ENCODE measurements at regions not wholly inside any gene's neighbourhood (a gene's known extent, or its start where the extent isn't known, plus 50 kb on each side); places are given as distances from the start of the nearest gene placed in this dataset.

DNA sequence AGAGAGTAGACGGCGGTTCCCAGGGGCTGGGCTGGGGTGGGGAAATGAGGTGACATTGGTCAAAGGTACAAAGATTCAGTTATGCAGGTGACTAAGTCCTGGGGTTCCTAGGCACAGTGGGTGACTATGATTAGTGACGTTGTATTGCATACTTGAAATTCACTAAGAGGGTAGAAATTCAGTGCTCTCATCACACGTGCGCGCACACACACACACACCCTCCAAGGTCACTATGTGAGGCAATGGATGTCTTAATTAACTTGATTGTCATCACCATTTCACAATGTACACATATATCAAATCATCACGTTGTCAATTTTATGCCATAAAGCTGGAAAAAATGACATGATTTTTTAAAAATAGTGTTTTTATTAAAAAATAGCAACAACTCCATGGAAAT lies 92.9 kb upstream of the ALKAL2 start:
- no peaks in the 10 kb centered on the region for H3K36me3 Mint-ChIP-seq (ENCODE audit: low read depth)
- Histone ChIP-seq H3K27ac (ENCODE audit: low read depth in 1 of 2, low read length in 2 of 2) (no peak overlapping the region), H3K4me3 (ENCODE audit: low read length) (no peak overlapping the region), H3K4me1 (ENCODE audit: insufficient read depth, low read length) (no peaks in the 10 kb centered on the region), H3K9me3 (ENCODE audit: control insufficient read depth in 1 of 2, insufficient read depth in 1 of 2, low read length in 2 of 2) (peaks cover 0 to 5% of the 10 kb centered on the region in 2 experiments), H3K27me3 (ENCODE audit: control insufficient read depth in 1 of 2, insufficient read depth in 2 of 2, low read length in 2 of 2) (peaks cover 0 to 5% of the 10 kb centered on the region in 2 experiments), H3K36me3 (ENCODE audit: insufficient read depth, low read length) (no peaks in the 10 kb centered on the region)
- H3K9me3 Mint-ChIP-seq = peaks cover 5% of the 10 kb centered on the region
- intact Hi-C loops (cut with DNase I, micrococcal nuclease) = no loop called here
- TF ChIP-seq, protein P1, sequence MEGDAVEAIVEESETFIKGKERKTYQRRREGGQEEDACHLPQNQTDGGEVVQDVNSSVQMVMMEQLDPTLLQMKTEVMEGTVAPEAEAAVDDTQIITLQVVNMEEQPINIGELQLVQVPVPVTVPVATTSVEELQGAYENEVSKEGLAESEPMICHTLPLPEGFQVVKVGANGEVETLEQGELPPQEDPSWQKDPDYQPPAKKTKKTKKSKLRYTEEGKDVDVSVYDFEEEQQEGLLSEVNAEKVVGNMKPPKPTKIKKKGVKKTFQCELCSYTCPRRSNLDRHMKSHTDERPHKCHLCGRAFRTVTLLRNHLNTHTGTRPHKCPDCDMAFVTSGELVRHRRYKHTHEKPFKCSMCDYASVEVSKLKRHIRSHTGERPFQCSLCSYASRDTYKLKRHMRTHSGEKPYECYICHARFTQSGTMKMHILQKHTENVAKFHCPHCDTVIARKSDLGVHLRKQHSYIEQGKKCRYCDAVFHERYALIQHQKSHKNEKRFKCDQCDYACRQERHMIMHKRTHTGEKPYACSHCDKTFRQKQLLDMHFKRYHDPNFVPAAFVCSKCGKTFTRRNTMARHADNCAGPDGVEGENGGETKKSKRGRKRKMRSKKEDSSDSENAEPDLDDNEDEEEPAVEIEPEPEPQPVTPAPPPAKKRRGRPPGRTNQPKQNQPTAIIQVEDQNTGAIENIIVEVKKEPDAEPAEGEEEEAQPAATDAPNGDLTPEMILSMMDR (IDR thresholded peaks at IDR 0.05) = no peak
- no peak for ATAC-seq (ENCODE audit: poor library complexity)
- ChIA-PET CTCF (no interaction called here), POLR2A (no interaction called here)
- H3K4me1 Mint-ChIP-seq (ENCODE audit: low read depth) = no peaks in the 10 kb centered on the region
- DNase-seq = no peak
- no peak overlapping the region for H3K4me3 Mint-ChIP-seq
- peaks cover 22% of the 10 kb centered on the region for H3K27me3 Mint-ChIP-seq
- H3K27ac Mint-ChIP-seq = no peak overlapping the region

DNA sequence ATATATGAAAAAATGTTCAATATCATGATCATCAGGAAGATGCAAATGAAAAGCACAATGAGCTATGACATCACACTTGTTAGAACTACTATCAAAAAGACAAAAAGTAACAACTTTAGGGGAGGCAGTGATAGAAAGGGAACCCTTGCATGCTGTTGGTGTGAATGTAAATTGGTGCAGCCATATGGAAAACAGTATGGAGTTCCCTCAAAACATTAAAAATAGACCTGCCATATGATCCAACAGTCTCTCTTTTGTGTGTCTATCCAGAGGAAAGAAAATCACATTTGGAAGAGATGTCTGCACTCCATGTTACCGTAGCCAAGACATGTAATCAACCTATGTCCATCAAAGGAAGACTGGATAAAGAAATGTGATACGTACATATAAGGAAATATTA lies 92.3 kb upstream of the ALKAL2 start:
- peaks cover 5% of the 10 kb centered on the region for H3K9me3 Mint-ChIP-seq
- Histone ChIP-seq H3K4me1 (ENCODE audit: insufficient read depth, low read length) (no peaks in the 10 kb centered on the region), H3K27me3 (ENCODE audit: control insufficient read depth in 1 of 2, insufficient read depth in 2 of 2, low read length in 2 of 2) (peaks cover 0 to 5% of the 10 kb centered on the region in 2 experiments), H3K9me3 (ENCODE audit: control insufficient read depth in 1 of 2, insufficient read depth in 1 of 2, low read length in 2 of 2) (peaks cover 0 to 5% of the 10 kb centered on the region in 2 experiments), H3K36me3 (ENCODE audit: insufficient read depth, low read length) (no peaks in the 10 kb centered on the region), H3K27ac (ENCODE audit: low read depth in 1 of 2, low read length in 2 of 2) (no peak overlapping the region), H3K4me3 (ENCODE audit: low read length) (no peak overlapping the region)
- no peaks in the 10 kb centered on the region for H3K4me1 Mint-ChIP-seq (ENCODE audit: low read depth)
- ChIA-PET CTCF (no interaction called here), POLR2A (no interaction called here)
- H3K27me3 Mint-ChIP-seq = peaks cover 22% of the 10 kb centered on the region
- TF ChIP-seq, protein P1 (IDR thresholded peaks at IDR 0.05) = no peak
- intact Hi-C loops (cut with DNase I, micrococcal nuclease) = no loop called here
- DNase-seq (no peak), ATAC-seq (ENCODE audit: poor library complexity) (no peak)
- H3K4me3 Mint-ChIP-seq = no peak overlapping the region
- H3K36me3 Mint-ChIP-seq (ENCODE audit: low read depth) = no peaks in the 10 kb centered on the region
- H3K27ac Mint-ChIP-seq = no peak overlapping the region

DNA sequence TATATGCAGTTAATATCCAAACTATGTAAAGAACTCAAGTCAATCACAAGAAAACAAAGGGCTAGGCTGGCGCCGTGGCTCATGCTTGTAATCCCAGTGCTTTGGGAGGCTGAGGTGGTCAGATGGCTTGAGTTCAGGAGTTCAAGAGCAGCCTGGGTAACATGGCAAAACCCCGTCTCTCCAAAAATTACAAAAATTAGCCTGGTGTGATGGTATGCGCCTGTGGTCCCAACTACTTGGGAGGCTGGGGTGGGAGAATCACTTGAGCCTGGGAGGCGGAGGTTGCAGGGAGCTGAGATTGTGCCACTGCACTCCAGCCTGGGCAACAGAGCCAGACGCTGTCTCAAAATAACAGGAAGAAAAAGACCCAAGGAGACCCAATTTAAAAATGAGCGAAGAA lies 91.9 kb upstream of the ALKAL2 start:
- ATAC-seq (ENCODE audit: poor library complexity) = no peak
- TF ChIP-seq, protein P1 (IDR thresholded peaks at IDR 0.05) = no peak
- H3K36me3 Mint-ChIP-seq (ENCODE audit: low read depth) = no peaks in the 10 kb centered on the region
- H3K9me3 Mint-ChIP-seq = peaks cover 5% of the 10 kb centered on the region
- intact Hi-C loops (cut with DNase I, micrococcal nuclease) = no loop called here
- ChIA-PET CTCF (no interaction called here), POLR2A (no interaction called here)
- no peak overlapping the region for H3K4me3 Mint-ChIP-seq
- Histone ChIP-seq H3K4me1 (ENCODE audit: insufficient read depth, low read length) (no peaks in the 10 kb centered on the region), H3K27me3 (ENCODE audit: control insufficient read depth in 1 of 2, insufficient read depth in 2 of 2, low read length in 2 of 2) (peaks cover 0 to 5% of the 10 kb centered on the region in 2 experiments), H3K36me3 (ENCODE audit: insufficient read depth, low read length) (no peaks in the 10 kb centered on the region), H3K27ac (ENCODE audit: low read depth in 1 of 2, low read length in 2 of 2) (no peak overlapping the region), H3K4me3 (ENCODE audit: low read length) (no peak overlapping the region), H3K9me3 (ENCODE audit: control insufficient read depth in 1 of 2, insufficient read depth in 1 of 2, low read length in 2 of 2) (peaks cover 0 to 5% of the 10 kb centered on the region in 2 experiments)
- DNase-seq = no peak
- H3K4me1 Mint-ChIP-seq (ENCODE audit: low read depth) = no peaks in the 10 kb centered on the region
- no peak overlapping the region for H3K27ac Mint-ChIP-seq
- H3K27me3 Mint-ChIP-seq = peaks cover 23% of the 10 kb centered on the region

Measured in CD4-positive, alpha-beta T cell (primary cell).